ENCODE measurements at regions not wholly inside any gene's neighbourhood (a gene's known extent, or its start where the extent isn't known, plus 50 kb on each side); places are given as distances from the start of the nearest gene placed in this dataset.

DNA sequence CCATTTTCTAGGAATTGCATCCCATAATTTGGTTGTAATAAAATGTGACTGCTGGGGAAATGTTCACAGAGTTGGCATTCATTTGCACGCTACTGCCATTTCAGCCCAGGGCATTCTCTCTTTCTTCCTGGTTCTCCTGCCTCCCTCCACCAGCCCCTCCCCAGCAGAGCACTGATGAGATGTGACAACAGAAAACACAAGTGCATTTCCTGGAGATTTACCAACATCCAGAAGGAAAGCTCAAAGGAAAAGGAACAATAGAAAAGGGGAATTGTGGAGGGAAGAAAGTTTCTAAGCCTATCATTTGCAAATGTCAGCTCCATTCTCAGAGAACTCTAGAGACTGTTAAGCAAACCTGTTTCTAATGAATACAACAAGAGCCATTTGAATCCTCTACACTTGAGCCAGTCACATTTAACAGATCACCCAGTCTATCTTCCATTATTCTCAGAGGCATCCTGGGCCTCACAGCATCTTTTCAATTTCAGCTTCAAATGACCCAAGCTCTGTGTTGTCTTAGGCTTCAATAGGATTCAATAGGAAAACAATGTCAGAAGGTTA lies 395.6 kb upstream of the PBX1 start:
- Histone ChIP-seq H3K36me3 (replicated peaks in 1 of 2; ENCODE audit: control insufficient read depth in 1 of 2, insufficient read depth in 2 of 2, low read length in 1 of 2) (no peaks in the 10 kb centered on the region), H3K9ac (no peak overlapping the region), H3K27me3 (ENCODE audit: insufficient read depth) (no peaks in the 10 kb centered on the region), H3K4me1 (ENCODE audit: control insufficient read depth in 1 of 2, insufficient read depth in 2 of 2, low read depth in 1 of 2, low read length in 1 of 2) (no peaks in the 10 kb centered on the region), H3F3A (replicated peaks; ENCODE audit: insufficient read depth) (no peaks in the 10 kb centered on the region), H3K4me3 (ENCODE audit: low read depth in 2 of 2, low read length in 1 of 2) (no peak overlapping the region), H2AFZ (ENCODE audit: low read depth) (no peak overlapping the region), H3K9me3 (no peaks in the 10 kb centered on the region), H3K9me2 (no peaks in the 10 kb centered on the region), H4K20me1 (ENCODE audit: insufficient read depth) (no peaks in the 10 kb centered on the region), H3K79me2 (ENCODE audit: insufficient read depth) (no peaks in the 10 kb centered on the region), H3K4me2 (no peak overlapping the region), H3K27ac (ENCODE audit: low read depth in 2 of 2, low read length in 1 of 2) (no peak overlapping the region)
- TF ChIP-seq RCOR1 (IDR thresholded peaks at IDR 0.05; ENCODE audit: low read length), result no peak
- ChIA-PET POLR2A (no interaction called here), CTCF (no interaction called here)
- 24% methylated on average over 1 of the region's 1 CpG for WGBS (ENCODE audit: low lambda C conversion rate)
- DNase-seq, result no peak

DNA sequence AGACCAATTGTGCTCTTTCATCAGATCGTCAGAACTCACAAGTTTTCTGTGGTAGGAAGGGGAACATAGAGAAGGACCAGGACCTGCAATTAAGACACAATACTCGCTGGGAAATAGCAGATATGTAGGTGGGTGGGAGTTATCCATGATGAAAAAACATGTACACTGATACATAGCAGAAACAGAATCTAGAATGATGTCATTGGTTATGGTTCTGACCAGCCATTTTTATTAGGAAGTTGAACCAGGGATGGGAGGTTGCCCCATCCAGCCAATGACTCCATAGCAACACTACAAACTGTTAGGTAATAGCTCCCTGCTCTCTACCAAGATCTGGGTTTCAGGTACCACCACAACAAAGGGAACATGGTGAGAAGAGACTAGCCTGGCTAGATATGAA lies 393.5 kb upstream of the PBX1 start:
- H3K9me2 ChIP-seq, result no peaks in the 10 kb centered on the region
- no peaks in the 10 kb centered on the region for H3K9me3 ChIP-seq
- no peaks in the 10 kb centered on the region for H3K4me1 ChIP-seq (ENCODE audit: control insufficient read depth in 1 of 2, insufficient read depth in 2 of 2, low read depth in 1 of 2, low read length in 1 of 2)
- DNase-seq, result no peak
- H3K4me3 ChIP-seq (ENCODE audit: low read depth in 2 of 2, low read length in 1 of 2), result no peak overlapping the region
- H3K27me3 ChIP-seq (ENCODE audit: insufficient read depth), result no peaks in the 10 kb centered on the region
- 6% methylated on average over 2 of the region's 2 CpGs for WGBS (ENCODE audit: low lambda C conversion rate)
- no peak overlapping the region for H3K4me2 ChIP-seq
- H2AFZ ChIP-seq (ENCODE audit: low read depth), result no peak overlapping the region
- no peaks in the 10 kb centered on the region for H3K36me3 ChIP-seq (replicated peaks in 1 of 2; ENCODE audit: control insufficient read depth in 1 of 2, insufficient read depth in 2 of 2, low read length in 1 of 2)
- no peaks in the 10 kb centered on the region for H3F3A ChIP-seq (replicated peaks; ENCODE audit: insufficient read depth)
- POLR2A ChIA-PET, result no interaction called here
- H3K9ac ChIP-seq, result no peak overlapping the region
- no peaks in the 10 kb centered on the region for H4K20me1 ChIP-seq (ENCODE audit: insufficient read depth)
- no peak overlapping the region for H3K27ac ChIP-seq (ENCODE audit: low read depth in 2 of 2, low read length in 1 of 2)
- no peaks in the 10 kb centered on the region for H3K79me2 ChIP-seq (ENCODE audit: insufficient read depth)
- CTCF ChIA-PET, result interaction anchor here (1.7 to 2.2 kb wide), 3 partner anchors 10 to 623 kb away, joined by 6 to 40 read pairs (median 6); no protein-coding TSS in a partner anchor
- no peak for TF ChIP-seq YY1 (IDR thresholded peaks at IDR 0.05; ENCODE audit: low read depth)
- TF ChIP-seq EP300 (IDR thresholded peaks at IDR 0.05; ENCODE audit: borderline replicate concordance in 1 of 2, low read depth in 1 of 2, low read length in 1 of 2), result no peak
- TF ChIP-seq EZH2phosphoT487 (IDR thresholded peaks at IDR 0.05; ENCODE audit: borderline replicate concordance, low read depth), result no peak
- TF ChIP-seq TEAD4 (IDR thresholded peaks at IDR 0.05; ENCODE audit: borderline replicate concordance, insufficient read depth), result no peak
- no peak for TF ChIP-seq GATA2 (CRISPR knock-in tag; IDR thresholded peaks at IDR 0.05)
- TF ChIP-seq GABPA (IDR thresholded peaks at IDR 0.05; ENCODE audit: low read depth), result no peak
- TF ChIP-seq CHD2 (IDR thresholded peaks at IDR 0.05; ENCODE audit: low read length, partially characterized antibody), result no peak
- TF ChIP-seq FOXJ3 (CRISPR knock-in tag; IDR thresholded peaks at IDR 0.05), result no peak
- no peak for TF ChIP-seq SIN3A (IDR thresholded peaks at IDR 0.05; ENCODE audit: borderline replicate concordance, low read depth, low read length)
- TF ChIP-seq, protein P1, sequence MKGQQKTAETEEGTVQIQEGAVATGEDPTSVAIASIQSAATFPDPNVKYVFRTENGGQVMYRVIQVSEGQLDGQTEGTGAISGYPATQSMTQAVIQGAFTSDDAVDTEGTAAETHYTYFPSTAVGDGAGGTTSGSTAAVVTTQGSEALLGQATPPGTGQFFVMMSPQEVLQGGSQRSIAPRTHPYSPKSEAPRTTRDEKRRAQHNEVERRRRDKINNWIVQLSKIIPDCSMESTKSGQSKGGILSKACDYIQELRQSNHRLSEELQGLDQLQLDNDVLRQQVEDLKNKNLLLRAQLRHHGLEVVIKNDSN (IDR thresholded peaks at IDR 0.05; ENCODE audit: borderline replicate concordance, low read depth), result no peak
- TF ChIP-seq, protein P2, sequence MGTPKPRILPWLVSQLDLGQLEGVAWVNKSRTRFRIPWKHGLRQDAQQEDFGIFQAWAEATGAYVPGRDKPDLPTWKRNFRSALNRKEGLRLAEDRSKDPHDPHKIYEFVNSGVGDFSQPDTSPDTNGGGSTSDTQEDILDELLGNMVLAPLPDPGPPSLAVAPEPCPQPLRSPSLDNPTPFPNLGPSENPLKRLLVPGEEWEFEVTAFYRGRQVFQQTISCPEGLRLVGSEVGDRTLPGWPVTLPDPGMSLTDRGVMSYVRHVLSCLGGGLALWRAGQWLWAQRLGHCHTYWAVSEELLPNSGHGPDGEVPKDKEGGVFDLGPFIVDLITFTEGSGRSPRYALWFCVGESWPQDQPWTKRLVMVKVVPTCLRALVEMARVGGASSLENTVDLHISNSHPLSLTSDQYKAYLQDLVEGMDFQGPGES (IDR thresholded peaks at IDR 0.05; ENCODE audit: low read depth, low read length), result no peak
- TF ChIP-seq, protein P3, sequence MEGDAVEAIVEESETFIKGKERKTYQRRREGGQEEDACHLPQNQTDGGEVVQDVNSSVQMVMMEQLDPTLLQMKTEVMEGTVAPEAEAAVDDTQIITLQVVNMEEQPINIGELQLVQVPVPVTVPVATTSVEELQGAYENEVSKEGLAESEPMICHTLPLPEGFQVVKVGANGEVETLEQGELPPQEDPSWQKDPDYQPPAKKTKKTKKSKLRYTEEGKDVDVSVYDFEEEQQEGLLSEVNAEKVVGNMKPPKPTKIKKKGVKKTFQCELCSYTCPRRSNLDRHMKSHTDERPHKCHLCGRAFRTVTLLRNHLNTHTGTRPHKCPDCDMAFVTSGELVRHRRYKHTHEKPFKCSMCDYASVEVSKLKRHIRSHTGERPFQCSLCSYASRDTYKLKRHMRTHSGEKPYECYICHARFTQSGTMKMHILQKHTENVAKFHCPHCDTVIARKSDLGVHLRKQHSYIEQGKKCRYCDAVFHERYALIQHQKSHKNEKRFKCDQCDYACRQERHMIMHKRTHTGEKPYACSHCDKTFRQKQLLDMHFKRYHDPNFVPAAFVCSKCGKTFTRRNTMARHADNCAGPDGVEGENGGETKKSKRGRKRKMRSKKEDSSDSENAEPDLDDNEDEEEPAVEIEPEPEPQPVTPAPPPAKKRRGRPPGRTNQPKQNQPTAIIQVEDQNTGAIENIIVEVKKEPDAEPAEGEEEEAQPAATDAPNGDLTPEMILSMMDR (IDR thresholded peaks at IDR 0.05), result no peak
- TF ChIP-seq FOXM1 (IDR thresholded peaks at IDR 0.05; ENCODE audit: low read depth), result no peak
- no peak for TF ChIP-seq RAD21 (IDR thresholded peaks at IDR 0.05; ENCODE audit: low read length)
- TF ChIP-seq, protein P4, sequence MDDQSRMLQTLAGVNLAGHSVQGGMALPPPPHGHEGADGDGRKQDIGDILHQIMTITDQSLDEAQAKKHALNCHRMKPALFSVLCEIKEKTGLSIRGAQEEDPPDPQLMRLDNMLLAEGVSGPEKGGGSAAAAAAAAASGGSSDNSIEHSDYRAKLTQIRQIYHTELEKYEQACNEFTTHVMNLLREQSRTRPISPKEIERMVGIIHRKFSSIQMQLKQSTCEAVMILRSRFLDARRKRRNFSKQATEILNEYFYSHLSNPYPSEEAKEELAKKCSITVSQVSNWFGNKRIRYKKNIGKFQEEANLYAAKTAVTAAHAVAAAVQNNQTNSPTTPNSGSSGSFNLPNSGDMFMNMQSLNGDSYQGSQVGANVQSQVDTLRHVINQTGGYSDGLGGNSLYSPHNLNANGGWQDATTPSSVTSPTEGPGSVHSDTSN (IDR thresholded peaks at IDR 0.05), result no peak
- TF ChIP-seq NRF1 (IDR thresholded peaks at IDR 0.05; ENCODE audit: low read depth, low read length), result no peak
- TF ChIP-seq, protein P5, sequence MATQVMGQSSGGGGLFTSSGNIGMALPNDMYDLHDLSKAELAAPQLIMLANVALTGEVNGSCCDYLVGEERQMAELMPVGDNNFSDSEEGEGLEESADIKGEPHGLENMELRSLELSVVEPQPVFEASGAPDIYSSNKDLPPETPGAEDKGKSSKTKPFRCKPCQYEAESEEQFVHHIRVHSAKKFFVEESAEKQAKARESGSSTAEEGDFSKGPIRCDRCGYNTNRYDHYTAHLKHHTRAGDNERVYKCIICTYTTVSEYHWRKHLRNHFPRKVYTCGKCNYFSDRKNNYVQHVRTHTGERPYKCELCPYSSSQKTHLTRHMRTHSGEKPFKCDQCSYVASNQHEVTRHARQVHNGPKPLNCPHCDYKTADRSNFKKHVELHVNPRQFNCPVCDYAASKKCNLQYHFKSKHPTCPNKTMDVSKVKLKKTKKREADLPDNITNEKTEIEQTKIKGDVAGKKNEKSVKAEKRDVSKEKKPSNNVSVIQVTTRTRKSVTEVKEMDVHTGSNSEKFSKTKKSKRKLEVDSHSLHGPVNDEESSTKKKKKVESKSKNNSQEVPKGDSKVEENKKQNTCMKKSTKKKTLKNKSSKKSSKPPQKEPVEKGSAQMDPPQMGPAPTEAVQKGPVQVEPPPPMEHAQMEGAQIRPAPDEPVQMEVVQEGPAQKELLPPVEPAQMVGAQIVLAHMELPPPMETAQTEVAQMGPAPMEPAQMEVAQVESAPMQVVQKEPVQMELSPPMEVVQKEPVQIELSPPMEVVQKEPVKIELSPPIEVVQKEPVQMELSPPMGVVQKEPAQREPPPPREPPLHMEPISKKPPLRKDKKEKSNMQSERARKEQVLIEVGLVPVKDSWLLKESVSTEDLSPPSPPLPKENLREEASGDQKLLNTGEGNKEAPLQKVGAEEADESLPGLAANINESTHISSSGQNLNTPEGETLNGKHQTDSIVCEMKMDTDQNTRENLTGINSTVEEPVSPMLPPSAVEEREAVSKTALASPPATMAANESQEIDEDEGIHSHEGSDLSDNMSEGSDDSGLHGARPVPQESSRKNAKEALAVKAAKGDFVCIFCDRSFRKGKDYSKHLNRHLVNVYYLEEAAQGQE (IDR thresholded peaks at IDR 0.05; ENCODE audit: low read depth, low read length), result no peak
- no peak for TF ChIP-seq NFIC (IDR thresholded peaks at IDR 0.05; ENCODE audit: borderline replicate concordance)
- TF ChIP-seq, protein P6, sequence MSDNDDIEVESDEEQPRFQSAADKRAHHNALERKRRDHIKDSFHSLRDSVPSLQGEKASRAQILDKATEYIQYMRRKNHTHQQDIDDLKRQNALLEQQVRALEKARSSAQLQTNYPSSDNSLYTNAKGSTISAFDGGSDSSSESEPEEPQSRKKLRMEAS (IDR thresholded peaks at IDR 0.05; ENCODE audit: low read depth), result no peak

All from SK-N-SH (cell line).